Right cardiac atrium (tissue), 5 donors: ENCODE measurements at regions not wholly inside any gene's neighbourhood (a gene's known extent, or its start where the extent isn't known, plus 50 kb on each side); places are given as distances from the start of the nearest gene placed in this dataset.
"Not testable (repeated sequence)": the region's sequence is repeated elsewhere in the genome, so short reads cannot be mapped to it uniquely, and the experiment has no call there.

Experiments used
- ATAC-seq, 2 donors: fragments of 200-7000 bp; cut with Tn5 transposase; one replicate each; pipeline versions ENCODE4 v1.8.0 to v1.9.1; 2020; ENCODE audit warnings: moderate library complexity in 2 of 2, mild to moderate bottlenecking in 1 of 2
- DNase-seq, 3 donors: peaks; one replicate each; pipeline ENCODE4 v3.0.0-alpha.2; 2020
- H3K27ac ChIP-seq: one replicate; pipeline ENCODE4 v1.5.1; 2013; ENCODE audit warnings: mild to moderate bottlenecking, low read length, control low read depth, moderate library complexity
- H3K27me3 ChIP-seq: one replicate; pipeline ENCODE4 v1.6.1; 2013; ENCODE audit not compliant: control insufficient read depth, insufficient read depth
- H3K4me1 ChIP-seq: one replicate; pipeline ENCODE4 v1.6.1; 2013; ENCODE audit warnings: low read length; ENCODE audit not compliant: control insufficient read depth, insufficient read depth
- H3K4me3 ChIP-seq: one replicate; pipeline ENCODE4 v1.5.1; 2013; ENCODE audit warnings: low read length, control low read depth
- H3K9me3 ChIP-seq: one replicate; pipeline ENCODE4 v1.6.1; 2013; ENCODE audit warnings: low read length; ENCODE audit not compliant: control insufficient read depth
- WGBS: extraction: QIAGEN DNeasy Blood & Tissue Kit; methylation state at CpG from one replicate; pipeline ENCODE4 v1.1.7; 2013; 5-methylcytosine and 5-hydroxymethylcytosine counted together
- intact Hi-C, 4 donors: fragments of 100-400 bp; cut with DNase I; formaldehyde crosslinking; loops; one replicate each; pipeline versions ENCODE4 v1.11.0 to v1.14.0; 2022 to 2023
- donor health status: healthy with polysubstance abuse.
- donor health status: DM: no; HTN: yes; CAD: no.
- donor health status: DM: no; HTN: no; CAD: no.
- donor health status: DM: no; HTN: yes; CAD: no; lungs with severe emphysema.
- donor health status: DM: yes; HTN: yes; CAD: no.

GRCh38 chr1:226461087-226461486, 53.2 kb upstream of the PARP1 start:
- no peak for ATAC-seq
- Histone ChIP-seq H3K27me3 (no peaks in the 10 kb centered on the region), H3K27ac (no peak overlapping the region), H3K4me3 (no peak overlapping the region), H3K9me3 (no peaks in the 10 kb centered on the region), H3K4me1 (no peaks in the 10 kb centered on the region)
- 53% methylated on average over 4 of the region's 4 CpGs for WGBS
- intact Hi-C loops, result no loop called here
- no peak for DNase-seq

- Histone ChIP-seq H3K9me3 (no peaks in the 10 kb centered on the region), H3K27ac (no peak overlapping the region), H3K4me3 (no peak overlapping the region), H3K27me3 (no peaks in the 10 kb centered on the region), H3K4me1 (no peaks in the 10 kb centered on the region)
- ATAC-seq (no peak), DNase-seq (no peak)
- 96% methylated on average over 25 of the region's 25 CpGs for WGBS
- intact Hi-C loops, result no loop called here
Measured at GRCh38 chr1:226463925-226464586, 56.2 kb upstream of the PARP1 start.

- intact Hi-C loops, DNase-seq, H3K27me3 ChIP-seq, ATAC-seq, H3K27ac ChIP-seq, H3K4me1 ChIP-seq, H3K4me3 ChIP-seq, H3K9me3 ChIP-seq: not testable (repeated sequence)
- 93% methylated on average over 2 of the region's 2 CpGs for WGBS
Measured at GRCh38 chr1:226464587-226464971, 56.7 kb upstream of the PARP1 start.

GRCh38 chr1:226466296-226466695, 58.4 kb upstream of the PARP1 start:
- Histone ChIP-seq H3K27ac (no peak overlapping the region), H3K9me3 (no peaks in the 10 kb centered on the region), H3K27me3 (no peaks in the 10 kb centered on the region), H3K4me3 (no peak overlapping the region), H3K4me1 (no peaks in the 10 kb centered on the region)
- ATAC-seq (no peak), DNase-seq (no peak)
- WGBS, result 52% methylated on average over 5 of the region's 5 CpGs
- intact Hi-C loops, result no loop called here

DNA sequence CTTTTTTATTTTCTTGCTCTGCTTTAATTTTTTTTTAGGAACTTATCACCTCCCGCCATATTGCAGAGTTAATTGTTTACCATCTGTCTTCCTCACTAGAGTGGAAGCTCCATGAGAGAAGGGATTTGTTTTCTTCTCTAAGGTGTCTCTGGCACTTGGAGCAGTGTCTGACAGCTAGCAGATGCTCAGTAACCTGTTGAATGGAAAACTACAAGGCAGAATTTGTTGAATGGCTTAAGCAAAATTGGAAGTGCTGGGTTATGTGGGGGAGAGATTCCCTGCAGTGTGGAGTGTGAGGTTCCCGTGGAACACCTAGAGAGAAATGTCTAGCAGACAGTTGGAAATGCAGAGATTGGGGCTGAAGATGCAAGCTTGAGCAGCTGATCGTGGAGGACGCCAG, 59.5 kb upstream of the PARP1 start:
- intact Hi-C loops, result no loop called here
- H3K27me3 ChIP-seq, result no peaks in the 10 kb centered on the region
- no peaks in the 10 kb centered on the region for H3K9me3 ChIP-seq
- H3K27ac ChIP-seq, result no peak overlapping the region
- no peak for ATAC-seq
- H3K4me1 ChIP-seq, result no peaks in the 10 kb centered on the region
- no peak for DNase-seq
- WGBS, result 93% methylated on average over 4 of the region's 4 CpGs
- H3K4me3 ChIP-seq, result no peak overlapping the region

DNA sequence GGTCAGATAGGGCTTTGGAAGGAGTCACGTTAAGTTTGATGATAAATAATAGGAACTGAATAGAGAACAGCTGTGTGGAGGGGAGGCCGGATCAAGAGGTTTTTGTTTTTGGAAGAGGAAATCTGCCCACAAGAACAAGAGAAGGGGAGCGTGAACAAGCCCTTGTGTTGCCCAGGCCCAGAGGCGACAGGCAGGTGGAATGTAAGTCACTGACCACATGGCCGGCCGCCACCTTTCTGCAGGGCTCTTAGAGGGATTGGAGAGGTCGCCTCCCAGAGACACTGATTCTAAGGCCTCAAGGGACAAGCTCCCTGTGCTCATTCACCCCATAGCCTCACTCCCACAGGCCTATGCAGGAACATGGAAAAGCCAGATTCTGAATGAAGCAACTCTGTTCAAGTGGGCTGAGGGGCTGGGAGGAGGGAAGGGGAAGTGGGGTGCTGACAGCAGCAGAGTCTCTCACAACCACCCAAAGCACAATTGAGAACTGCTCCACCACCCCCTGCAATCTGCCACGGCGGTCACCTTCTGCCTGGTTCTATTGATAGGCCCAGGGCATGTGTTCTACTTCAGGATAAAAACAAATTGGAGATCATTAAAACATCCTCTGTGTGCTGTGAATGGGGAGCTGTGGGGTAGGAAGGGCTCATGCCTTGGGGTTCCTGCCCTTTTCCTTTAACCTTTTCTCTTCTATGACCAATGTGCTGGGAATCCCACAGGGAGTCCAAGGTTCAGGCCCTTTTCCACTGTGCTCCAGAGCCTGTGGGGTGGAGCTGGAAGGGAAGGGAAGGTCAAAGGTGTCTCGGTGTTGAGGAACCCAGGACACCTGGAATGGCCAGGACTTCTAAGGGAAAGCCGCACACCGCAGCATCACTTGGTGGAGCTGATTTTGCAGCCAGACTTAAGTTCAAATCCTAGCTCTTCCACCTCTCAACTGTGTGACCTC, 63.3 kb upstream of the PARP1 start:
- Histone ChIP-seq H3K9me3 (no peaks in the 10 kb centered on the region), H3K27me3 (no peaks in the 10 kb centered on the region), H3K4me1 (no peaks in the 10 kb centered on the region), H3K27ac (no peak overlapping the region), H3K4me3 (no peak overlapping the region)
- ATAC-seq (no peak), DNase-seq (no peak)
- intact Hi-C loops, result no loop called here
- 88% methylated on average over 12 of the region's 12 CpGs for WGBS

- DNase-seq (no peak), ATAC-seq (no peak)
- intact Hi-C loops, result no loop called here
- no peaks in the 10 kb centered on the region for H3K4me1 ChIP-seq
- no peaks in the 10 kb centered on the region for H3K27me3 ChIP-seq
- no peaks in the 10 kb centered on the region for H3K9me3 ChIP-seq
- no peak overlapping the region for H3K27ac ChIP-seq
- WGBS, result 71% methylated on average over 5 of the region's 5 CpGs
- no peak overlapping the region for H3K4me3 ChIP-seq
Measured at GRCh38 chr1:226473325-226473724, 65.4 kb upstream of the PARP1 start.

GRCh38 chr1:226474041-226474440, 66.1 kb upstream of the PARP1 start:
- intact Hi-C loops, result no loop called here
- no peak for ATAC-seq

GRCh38 chr1:226474443-226475141, 66.7 kb upstream of the PARP1 start:
- intact Hi-C loops, result no loop called here
- WGBS, result 41% methylated on average over 5 of the region's 5 CpGs

More at GRCh38 chr1:226474041-226474440, 66.1 kb upstream of the PARP1 start:
- Histone ChIP-seq H3K4me3 (no peak overlapping the region), H3K27ac (no peak overlapping the region), H3K4me1 (no peaks in the 10 kb centered on the region), H3K9me3 (no peaks in the 10 kb centered on the region), H3K27me3 (no peaks in the 10 kb centered on the region)
- no peak for DNase-seq
- 70% methylated on average over 3 of the region's 3 CpGs for WGBS

DNA sequence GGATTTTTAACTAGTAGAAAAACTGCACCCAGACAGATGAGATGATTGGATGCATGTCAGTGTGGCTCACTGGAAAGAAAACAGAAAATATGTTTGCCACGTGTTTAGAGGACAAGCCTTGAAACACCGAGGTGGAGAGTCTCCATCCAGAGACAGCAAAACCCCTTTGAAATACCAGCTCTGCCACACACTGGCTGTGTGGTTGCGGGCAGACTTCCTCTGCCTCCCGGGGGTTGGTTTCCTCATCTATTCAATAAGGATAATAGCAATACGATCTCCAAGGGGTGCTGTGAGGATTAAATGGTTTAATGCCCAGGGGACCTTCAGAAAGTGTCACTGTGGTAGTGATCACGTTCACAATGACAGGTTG, 67.2 kb upstream of the PARP1 start:
- WGBS, result 49% methylated on average over 6 of the region's 6 CpGs
- no peak overlapping the region for H3K4me3 ChIP-seq
- no peaks in the 10 kb centered on the region for H3K27me3 ChIP-seq
- no peak overlapping the region for H3K27ac ChIP-seq
- ATAC-seq (no peak), DNase-seq (no peak)
- intact Hi-C loops, result no loop called here
- H3K4me1 ChIP-seq, result no peaks in the 10 kb centered on the region
- H3K9me3 ChIP-seq, result no peaks in the 10 kb centered on the region

More at GRCh38 chr1:226474443-226475141, 66.7 kb upstream of the PARP1 start:
- no peak overlapping the region for H3K4me3 ChIP-seq
- H3K4me1 ChIP-seq, result no peaks in the 10 kb centered on the region
- DNase-seq (no peak), ATAC-seq (peak in 1 of 2 donors; percentile 67)
- H3K27me3 ChIP-seq, result no peaks in the 10 kb centered on the region
- no peak overlapping the region for H3K27ac ChIP-seq
- no peaks in the 10 kb centered on the region for H3K9me3 ChIP-seq

DNA sequence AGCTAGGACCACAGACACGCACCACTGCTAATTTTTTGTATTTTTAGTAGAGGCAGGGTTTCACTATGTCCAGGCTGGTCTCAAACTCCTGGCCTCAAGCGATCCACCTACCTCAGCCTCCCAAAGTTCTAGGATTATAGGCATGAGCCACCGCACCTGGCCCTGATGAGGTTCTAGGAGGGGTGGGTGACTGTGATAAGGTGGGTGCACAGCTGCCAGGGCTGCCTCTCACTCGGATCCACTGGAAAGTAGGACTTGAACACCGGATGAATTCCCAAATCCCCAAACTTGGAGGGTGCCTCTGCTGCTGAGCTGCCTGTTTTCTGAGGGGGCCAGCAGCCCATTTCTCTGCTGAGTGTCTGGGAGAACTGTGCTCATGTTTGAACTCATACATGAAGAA, 68.2 kb upstream of the PARP1 start:
- Histone ChIP-seq H3K9me3 (no peaks in the 10 kb centered on the region), H3K27ac (no peak overlapping the region), H3K4me3 (no peak overlapping the region), H3K27me3 (no peaks in the 10 kb centered on the region), H3K4me1 (no peaks in the 10 kb centered on the region)
- DNase-seq (no peak), ATAC-seq (no peak)
- intact Hi-C loops, result no loop called here
- 86% methylated on average over 5 of the region's 5 CpGs for WGBS
